HEK293 (cell line): ENCODE measurements at regions not wholly inside any gene's neighbourhood (a gene's known extent, or its start where the extent isn't known, plus 50 kb on each side); places are given as distances from the start of the nearest gene placed in this dataset.

Experiments
- CTCF ChIA-PET: fragments of 350-600 bp; formaldehyde crosslinking; extraction: SDS; loops from one replicate; lab custom pipeline; 2021; ENCODE audit warnings: antibody characterized with exemption; lab: Yijun Ruan, JAX
- POLR2A ChIA-PET: fragments of 300-600 bp; formaldehyde crosslinking; extraction: SDS; loops from one replicate; lab custom pipeline; 2020; ENCODE audit warnings: antibody characterized with exemption, inconsistent platforms; lab: Yijun Ruan, JAX
- H3K27ac ChIP-seq: fragments of 200-500 bp; sonication (Bioruptor generic); 2 replicates; pipeline ENCODE4 v1.5.1; 2014; ENCODE audit warnings: low read depth, low read length, control low read depth, inconsistent platforms; ENCODE audit errors: extremely low read depth
- H3K36me3 ChIP-seq, 2 experiments: fragments of 200-500 bp in 1 of 2; sonication (Bioruptor generic) in 1 of 2; 1 replicate in 1 of 2; 2 replicates in 1 of 2; pipeline ENCODE4 v1.5.1; 2014 to 2017; ENCODE audit warnings: inconsistent platforms in 2 of 2, low read length in 2 of 2; ENCODE audit not compliant: control insufficient read depth in 2 of 2, insufficient read depth in 1 of 2
- H3K4me1 ChIP-seq: fragments of 200-500 bp; sonication (Bioruptor generic); 2 replicates; pipeline ENCODE4 v1.5.1; 2014; ENCODE audit warnings: mild to moderate bottlenecking, low read length, inconsistent platforms; ENCODE audit not compliant: control insufficient read depth, insufficient read depth
- H3K4me3 ChIP-seq: 2 replicates; pipeline ENCODE4 v1.5.1; 2011; ENCODE audit warnings: low read depth, mild to moderate bottlenecking, control low read depth, low read length, moderate library complexity
- H3K9me3 ChIP-seq: fragments of 200-500 bp; sonication (Bioruptor generic); 2 replicates; pipeline ENCODE4 v1.5.1; 2014; ENCODE audit warnings: low read depth, low read length, inconsistent platforms; ENCODE audit not compliant: control insufficient read depth, insufficient read depth
- GLI4 ChIP-seq: fragments of 450-650 bp; formaldehyde crosslinking; IDR thresholded peaks from 2 replicates; pipeline ENCODE4 v1.5.1; 2016; ENCODE audit warnings: missing biosample characterization, missing genetic modification characterization
- GLIS2 ChIP-seq: fragments of 450-650 bp; formaldehyde crosslinking; IDR thresholded peaks from 2 replicates; pipeline ENCODE4 v1.5.1; 2016; ENCODE audit warnings: missing biosample characterization, missing genetic modification characterization
- HOXA7 ChIP-seq: sonication (generic); formaldehyde crosslinking; IDR thresholded peaks from 2 replicates; pipeline ENCODE4 v1.8.1; 2022; ENCODE audit warnings: missing genetic modification reagents, borderline replicate concordance
- OVOL3 ChIP-seq: fragments of 450-650 bp; formaldehyde crosslinking; IDR thresholded peaks from 2 replicates; pipeline ENCODE4 v1.5.1; 2016; ENCODE audit warnings: missing biosample characterization, missing genetic modification characterization
- ZNF132 ChIP-seq: fragments of 450-650 bp; formaldehyde crosslinking; IDR thresholded peaks from 2 replicates; pipeline ENCODE4 v1.5.1; 2017; ENCODE audit warnings: missing biosample characterization, missing genetic modification characterization, borderline replicate concordance
- ZNF140 ChIP-seq: fragments of 450-650 bp; formaldehyde crosslinking; IDR thresholded peaks from 2 replicates; pipeline ENCODE4 v1.5.1; 2016; ENCODE audit warnings: missing biosample characterization, missing genetic modification characterization
- ZNF16 ChIP-seq: fragments of 450-650 bp; formaldehyde crosslinking; IDR thresholded peaks from 2 replicates; pipeline ENCODE4 v1.5.1; 2016; ENCODE audit warnings: low read depth, missing biosample characterization, missing genetic modification characterization
- ZNF223 ChIP-seq: fragments of 450-650 bp; formaldehyde crosslinking; IDR thresholded peaks from 2 replicates; pipeline ENCODE4 v1.5.1; 2016; ENCODE audit warnings: missing biosample characterization, missing genetic modification characterization
- ZNF248 ChIP-seq: fragments of 450-650 bp; formaldehyde crosslinking; IDR thresholded peaks from 2 replicates; pipeline ENCODE4 v1.5.1; 2017; ENCODE audit warnings: missing biosample characterization, missing genetic modification characterization
- ZNF354C ChIP-seq: fragments of 450-650 bp; formaldehyde crosslinking; IDR thresholded peaks from 2 replicates; pipeline ENCODE4 v1.5.1; 2016; ENCODE audit warnings: missing biosample characterization, missing genetic modification characterization, low read depth, borderline replicate concordance
- ZNF426 ChIP-seq: fragments of 450-650 bp; formaldehyde crosslinking; IDR thresholded peaks from 2 replicates; pipeline ENCODE4 v1.5.1; 2017; ENCODE audit warnings: missing biosample characterization, missing genetic modification characterization, mild to moderate bottlenecking, inconsistent platforms, moderate library complexity
- ZNF521 ChIP-seq: fragments of 450-650 bp; formaldehyde crosslinking; IDR thresholded peaks from 2 replicates; pipeline ENCODE4 v1.5.1; 2017; ENCODE audit warnings: missing biosample characterization, mild to moderate bottlenecking, missing genetic modification characterization
- ZNF548 ChIP-seq: fragments of 450-650 bp; formaldehyde crosslinking; IDR thresholded peaks from 2 replicates; pipeline ENCODE4 v1.5.1; 2016; ENCODE audit warnings: missing biosample characterization, missing genetic modification characterization
- ZNF654 ChIP-seq: fragments of 450-650 bp; formaldehyde crosslinking; IDR thresholded peaks from 2 replicates; pipeline ENCODE4 v1.5.1; 2016; ENCODE audit warnings: low read depth, missing biosample characterization, missing genetic modification characterization
- ZNF707 ChIP-seq: fragments of 450-650 bp; formaldehyde crosslinking; IDR thresholded peaks from 2 replicates; pipeline ENCODE4 v1.5.1; 2016; ENCODE audit warnings: missing biosample characterization, missing genetic modification characterization
- ZNF792 ChIP-seq: fragments of 450-650 bp; formaldehyde crosslinking; IDR thresholded peaks from 2 replicates; pipeline ENCODE4 v1.5.1; 2016; ENCODE audit warnings: missing biosample characterization, missing genetic modification characterization
- ZSCAN23 ChIP-seq: fragments of 450-650 bp; formaldehyde crosslinking; IDR thresholded peaks from 2 replicates; pipeline ENCODE4 v1.5.1; 2016; ENCODE audit warnings: missing biosample characterization, missing genetic modification characterization
- TF ChIP-seq, protein P1 (sequence below): fragments of 450-650 bp; formaldehyde crosslinking; IDR thresholded peaks from 2 replicates; pipeline ENCODE4 v1.5.1; 2016; ENCODE audit warnings: missing biosample characterization, missing genetic modification characterization
- TF ChIP-seq, protein P2 (sequence below): fragments of 450-650 bp; formaldehyde crosslinking; IDR thresholded peaks from 2 replicates; pipeline ENCODE4 v1.5.1; 2016; ENCODE audit warnings: missing biosample characterization, missing genetic modification characterization
- TF ChIP-seq, protein P3 (sequence below): fragments of 450-650 bp; formaldehyde crosslinking; IDR thresholded peaks from 2 replicates; pipeline ENCODE4 v1.5.1; 2016; ENCODE audit warnings: missing biosample characterization, missing genetic modification characterization
- TF ChIP-seq, protein P4 (sequence below): fragments of 450-650 bp; formaldehyde crosslinking; IDR thresholded peaks from 2 replicates; pipeline ENCODE4 v1.5.1; 2016; ENCODE audit warnings: missing biosample characterization, missing genetic modification characterization
- TF ChIP-seq, protein P5 (sequence below): fragments of 450-650 bp; formaldehyde crosslinking; optimal IDR thresholded peaks from 2 replicates; pipeline ENCODE3; 2016; ENCODE audit warnings: missing biosample characterization, mild to moderate bottlenecking, missing genetic modification characterization
- TF ChIP-seq, protein P6 (sequence below): fragments of 450-650 bp; formaldehyde crosslinking; IDR thresholded peaks from 2 replicates; pipeline ENCODE4 v1.5.1; 2016; ENCODE audit warnings: missing biosample characterization, missing genetic modification characterization

DNA sequence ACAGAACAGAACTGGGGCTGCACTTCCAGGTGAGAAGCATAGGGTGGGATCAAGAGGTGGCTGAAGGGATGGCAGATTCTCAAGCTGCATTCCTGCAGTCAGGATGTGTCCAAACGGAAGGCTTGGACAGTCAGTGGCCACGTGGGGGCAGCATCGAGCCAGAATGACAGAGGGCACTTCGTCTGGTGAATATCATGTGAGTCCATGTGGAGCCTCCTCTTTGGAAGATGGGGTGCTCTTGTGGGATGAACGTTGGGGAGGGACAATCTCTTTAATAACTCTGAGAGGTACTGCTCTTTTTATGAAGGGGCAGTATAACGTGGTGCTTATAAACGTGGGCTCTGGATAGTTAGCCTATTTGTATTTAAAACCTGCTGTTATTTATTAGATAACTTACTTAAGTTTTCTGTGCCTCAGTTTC lies 154.9 kb upstream of the NAV2 start (continued):
- TF ChIP-seq, protein P1, sequence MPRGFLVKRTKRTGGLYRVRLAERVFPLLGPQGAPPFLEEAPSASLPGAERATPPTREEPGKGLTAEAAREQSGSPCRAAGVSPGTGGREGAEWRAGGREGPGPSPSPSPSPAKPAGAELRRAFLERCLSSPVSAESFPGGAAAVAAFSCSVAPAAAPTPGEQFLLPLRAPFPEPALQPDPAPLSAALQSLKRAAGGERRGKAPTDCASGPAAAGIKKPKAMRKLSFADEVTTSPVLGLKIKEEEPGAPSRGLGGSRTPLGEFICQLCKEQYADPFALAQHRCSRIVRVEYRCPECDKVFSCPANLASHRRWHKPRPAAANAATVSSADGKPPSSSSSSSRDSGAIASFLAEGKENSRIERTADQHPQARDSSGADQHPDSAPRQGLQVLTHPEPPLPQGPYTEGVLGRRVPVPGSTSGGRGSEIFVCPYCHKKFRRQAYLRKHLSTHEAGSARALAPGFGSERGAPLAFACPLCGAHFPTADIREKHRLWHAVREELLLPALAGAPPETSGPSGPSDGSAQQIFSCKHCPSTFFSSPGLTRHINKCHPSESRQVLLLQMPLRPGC (tag by site-specific recombination): peak; percentile 52; the same call in 1 of the 2 replicates
- no peak for TF ChIP-seq ZNF707 (tag by site-specific recombination)
- no peak for TF ChIP-seq GLIS2 (tag by site-specific recombination)
- TF ChIP-seq ZNF654 (tag by site-specific recombination): peak; percentile 73
- no peak for TF ChIP-seq ZNF548 (tag by site-specific recombination)
- TF ChIP-seq GLI4 (tag by site-specific recombination): no peak
- no peak for TF ChIP-seq ZNF521 (tag by site-specific recombination)

DNA sequence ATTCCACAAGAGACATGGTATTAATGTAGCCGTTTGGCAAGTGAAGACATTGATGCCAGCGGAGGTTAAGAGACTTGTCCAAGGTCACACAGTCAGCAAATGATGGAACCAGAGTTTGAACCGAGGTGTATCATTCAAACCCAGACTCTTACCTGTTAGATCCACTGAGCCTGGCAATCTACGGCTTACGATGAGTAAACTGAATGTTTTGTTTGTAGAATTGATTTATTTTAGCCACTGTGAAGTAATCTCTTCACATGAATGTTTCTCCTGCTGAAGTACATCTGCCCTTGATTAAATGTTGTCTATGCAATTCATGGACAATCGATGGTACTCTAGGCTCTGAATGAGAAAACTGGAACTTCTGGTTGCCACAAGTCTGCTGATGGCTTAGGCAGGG lies 155.5 kb upstream of the NAV2 start:
- Histone ChIP-seq H3K27ac (no peak overlapping the region), H3K36me3 (no peaks in the 10 kb centered on the region), H3K9me3 (no peaks in the 10 kb centered on the region), H3K4me1 (no peaks in the 10 kb centered on the region), H3K4me3 (no peak overlapping the region)
- CTCF ChIA-PET: interaction anchor here (0.5 to 13.0 kb wide), 27 partner anchors 11 to 1820 kb away, joined by 3 to 166 read pairs (median 3); no protein-coding TSS in a partner anchor
- POLR2A ChIA-PET: no interaction called here
- TF ChIP-seq, protein P2, sequence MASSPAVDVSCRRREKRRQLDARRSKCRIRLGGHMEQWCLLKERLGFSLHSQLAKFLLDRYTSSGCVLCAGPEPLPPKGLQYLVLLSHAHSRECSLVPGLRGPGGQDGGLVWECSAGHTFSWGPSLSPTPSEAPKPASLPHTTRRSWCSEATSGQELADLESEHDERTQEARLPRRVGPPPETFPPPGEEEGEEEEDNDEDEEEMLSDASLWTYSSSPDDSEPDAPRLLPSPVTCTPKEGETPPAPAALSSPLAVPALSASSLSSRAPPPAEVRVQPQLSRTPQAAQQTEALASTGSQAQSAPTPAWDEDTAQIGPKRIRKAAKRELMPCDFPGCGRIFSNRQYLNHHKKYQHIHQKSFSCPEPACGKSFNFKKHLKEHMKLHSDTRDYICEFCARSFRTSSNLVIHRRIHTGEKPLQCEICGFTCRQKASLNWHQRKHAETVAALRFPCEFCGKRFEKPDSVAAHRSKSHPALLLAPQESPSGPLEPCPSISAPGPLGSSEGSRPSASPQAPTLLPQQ (tag by site-specific recombination): no peak
- TF ChIP-seq ZNF792: no peak

DNA sequence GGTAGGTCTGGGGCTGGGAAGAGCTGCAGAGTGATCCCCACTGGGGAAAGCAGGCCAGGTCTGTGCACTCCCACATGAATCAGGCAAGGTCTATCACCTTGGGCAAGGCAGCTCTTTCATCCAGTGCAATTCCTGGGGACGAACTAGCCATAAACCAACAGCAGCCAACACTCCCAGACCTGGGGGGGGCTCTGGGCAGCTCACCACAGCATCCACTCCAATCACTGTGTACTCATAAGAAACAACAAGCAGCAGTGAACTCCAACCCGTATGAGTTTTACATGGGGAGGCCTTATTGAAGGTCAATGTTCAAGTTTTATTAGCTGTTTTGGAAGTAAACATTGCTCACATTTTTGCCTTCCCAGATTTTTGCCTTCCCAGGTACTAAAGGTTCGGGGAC lies 157.4 kb upstream of the NAV2 start:
- CTCF ChIA-PET: interaction anchor here (0.5 to 13.0 kb wide), 20 partner anchors 10 to 799 kb away, joined by 3 to 166 read pairs (median 4); no protein-coding TSS in a partner anchor
- Histone ChIP-seq H3K4me3 (no peak overlapping the region), H3K9me3 (no peaks in the 10 kb centered on the region), H3K4me1 (no peaks in the 10 kb centered on the region), H3K36me3 (no peaks in the 10 kb centered on the region), H3K27ac (no peak overlapping the region)
- TF ChIP-seq, protein P3, sequence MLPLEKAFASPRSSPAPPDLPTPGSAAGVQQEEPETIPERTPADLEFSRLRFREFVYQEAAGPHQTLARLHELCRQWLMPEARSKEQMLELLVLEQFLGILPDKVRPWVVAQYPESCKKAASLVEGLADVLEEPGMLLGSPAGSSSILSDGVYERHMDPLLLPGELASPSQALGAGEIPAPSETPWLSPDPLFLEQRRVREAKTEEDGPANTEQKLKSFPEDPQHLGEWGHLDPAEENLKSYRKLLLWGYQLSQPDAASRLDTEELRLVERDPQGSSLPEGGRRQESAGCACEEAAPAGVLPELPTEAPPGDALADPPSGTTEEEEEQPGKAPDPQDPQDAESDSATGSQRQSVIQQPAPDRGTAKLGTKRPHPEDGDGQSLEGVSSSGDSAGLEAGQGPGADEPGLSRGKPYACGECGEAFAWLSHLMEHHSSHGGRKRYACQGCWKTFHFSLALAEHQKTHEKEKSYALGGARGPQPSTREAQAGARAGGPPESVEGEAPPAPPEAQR: no peak
- TF ChIP-seq ZNF248 (no peak), OVOL3 (tag by site-specific recombination) (no peak), ZNF223 (no peak), ZSCAN23 (tag by site-specific recombination) (no peak), ZNF354C (no peak), ZNF426 (tag by site-specific recombination) (no peak), ZNF16 (no peak), HOXA7 (CRISPR knock-in tag) (no peak), ZNF132 (no peak), ZNF140 (tag by site-specific recombination) (no peak)
- TF ChIP-seq, protein P4, sequence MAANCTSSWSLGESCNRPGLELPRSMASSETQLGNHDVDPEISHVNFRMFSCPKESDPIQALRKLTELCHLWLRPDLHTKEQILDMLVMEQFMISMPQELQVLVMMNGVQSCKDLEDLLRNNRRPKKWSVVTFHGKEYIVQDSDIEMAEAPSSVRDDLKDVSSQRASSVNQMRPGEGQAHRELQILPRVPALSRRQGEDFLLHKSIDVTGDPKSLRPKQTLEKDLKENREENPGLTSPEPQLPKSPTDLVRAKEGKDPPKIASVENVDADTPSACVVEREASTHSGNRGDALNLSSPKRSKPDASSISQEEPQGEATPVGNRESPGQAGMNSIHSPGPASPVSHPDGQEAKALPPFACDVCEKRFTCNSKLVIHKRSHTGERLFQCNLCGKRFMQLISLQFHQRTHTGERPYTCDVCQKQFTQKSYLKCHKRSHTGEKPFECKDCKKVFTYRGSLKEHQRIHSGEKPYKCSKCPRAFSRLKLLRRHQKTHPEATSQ (tag by site-specific recombination): no peak
- TF ChIP-seq, protein P5, sequence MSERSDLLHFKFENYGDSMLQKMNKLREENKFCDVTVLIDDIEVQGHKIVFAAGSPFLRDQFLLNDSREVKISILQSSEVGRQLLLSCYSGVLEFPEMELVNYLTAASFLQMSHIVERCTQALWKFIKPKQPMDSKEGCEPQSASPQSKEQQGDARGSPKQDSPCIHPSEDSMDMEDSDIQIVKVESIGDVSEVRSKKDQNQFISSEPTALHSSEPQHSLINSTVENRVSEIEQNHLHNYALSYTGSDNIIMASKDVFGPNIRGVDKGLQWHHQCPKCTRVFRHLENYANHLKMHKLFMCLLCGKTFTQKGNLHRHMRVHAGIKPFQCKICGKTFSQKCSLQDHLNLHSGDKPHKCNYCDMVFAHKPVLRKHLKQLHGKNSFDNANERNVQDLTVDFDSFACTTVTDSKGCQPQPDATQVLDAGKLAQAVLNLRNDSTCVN: no peak
- TF ChIP-seq, protein P6, sequence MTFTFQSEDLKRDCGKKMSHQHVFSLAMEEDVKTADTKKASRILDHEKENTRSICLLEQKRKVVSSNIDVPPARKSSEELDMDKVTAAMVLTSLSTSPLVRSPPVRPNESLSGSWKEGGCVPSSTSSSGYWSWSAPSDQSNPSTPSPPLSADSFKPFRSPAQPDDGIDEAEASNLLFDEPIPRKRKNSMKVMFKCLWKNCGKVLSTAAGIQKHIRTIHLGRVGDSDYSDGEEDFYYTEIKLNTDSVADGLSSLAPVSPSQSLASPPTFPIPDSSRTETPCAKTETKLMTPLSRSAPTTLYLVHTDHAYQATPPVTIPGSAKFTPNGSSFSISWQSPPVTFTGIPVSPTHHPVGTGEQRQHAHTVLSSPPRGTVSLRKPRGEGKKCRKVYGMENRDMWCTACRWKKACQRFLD: no peak
- TF ChIP-seq, all 188 proteins: peak for 0
- POLR2A ChIA-PET: no interaction called here
